KG1 (cell line): ENCODE measurements at regions not wholly inside any gene's neighbourhood (a gene's known extent, or its start where the extent isn't known, plus 50 kb on each side); places are given as distances from the start of the nearest gene placed in this dataset.

Source experiments
- DNase-seq: peaks from one replicate; lab custom pipeline; 2025; lab: John Stamatoyannopoulos, UW

DNA sequence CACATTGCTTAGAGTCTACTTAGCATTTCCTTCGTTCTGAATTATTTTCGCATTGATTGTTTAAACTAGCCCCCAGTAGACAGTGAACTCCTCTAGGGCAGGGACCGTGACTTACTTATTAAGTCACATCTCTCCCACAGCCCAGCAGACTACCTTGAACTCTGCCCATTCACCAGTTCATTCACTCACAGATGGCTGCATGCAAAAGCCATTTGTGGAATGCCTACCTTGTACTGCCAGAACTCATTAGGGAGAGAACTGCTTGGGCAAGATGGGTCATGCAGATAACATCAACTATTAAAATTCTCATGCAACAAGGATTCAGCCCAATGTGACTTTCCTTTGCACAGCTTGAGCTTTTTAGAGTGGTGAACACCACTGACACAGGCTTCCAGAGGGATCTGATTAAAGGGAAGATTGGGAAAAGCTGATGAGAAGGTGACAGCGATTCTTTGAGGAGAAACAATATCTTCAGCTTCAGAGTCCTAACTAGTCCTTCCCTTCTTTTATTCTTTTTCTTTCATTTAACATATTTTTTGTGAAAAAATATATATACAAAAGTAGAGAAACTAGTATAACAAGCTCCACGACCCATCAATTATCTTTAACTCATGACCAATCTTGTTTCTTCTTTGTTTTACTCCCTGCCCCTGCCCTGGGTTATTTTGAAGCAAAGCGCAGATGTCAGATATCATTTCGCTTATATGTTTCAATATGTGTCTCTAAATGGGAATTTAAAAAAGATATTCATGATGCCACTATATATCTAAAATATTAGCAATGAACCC, 273.9 kb downstream of the CDC5L start:
- no peak for DNase-seq

DNA sequence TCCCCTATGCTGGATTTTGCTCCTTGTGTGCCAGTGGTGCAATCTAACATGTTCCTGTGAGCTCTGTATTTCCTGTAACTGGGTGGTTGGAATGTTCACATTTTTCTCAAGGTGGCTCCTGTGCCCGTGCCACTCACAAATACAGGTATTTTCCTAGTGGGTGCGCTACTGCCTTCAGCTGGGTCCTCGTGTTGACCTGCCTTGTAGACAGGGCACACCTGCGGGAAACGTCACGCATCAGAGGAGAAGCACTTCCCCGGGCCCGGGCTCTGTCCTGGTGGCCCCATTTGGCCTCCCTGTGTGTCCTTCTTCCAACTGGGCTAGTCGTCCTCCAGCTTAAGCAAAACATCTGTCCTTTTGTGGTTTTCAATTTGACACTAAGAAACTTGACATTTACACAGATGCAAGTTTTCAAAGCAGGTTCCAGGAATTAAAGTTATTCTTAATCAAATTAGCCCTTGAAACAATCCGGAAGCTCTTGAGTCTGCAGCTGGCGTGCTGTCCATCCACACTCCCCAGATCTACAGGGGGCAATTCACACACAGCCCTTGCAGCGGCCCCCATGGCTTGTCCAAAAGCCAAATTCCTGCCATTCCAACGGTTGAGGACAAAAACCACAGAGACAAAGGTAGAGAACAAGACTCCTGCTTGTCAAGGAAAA, 275.1 kb downstream of the CDC5L start:
- no peak for DNase-seq

DNA sequence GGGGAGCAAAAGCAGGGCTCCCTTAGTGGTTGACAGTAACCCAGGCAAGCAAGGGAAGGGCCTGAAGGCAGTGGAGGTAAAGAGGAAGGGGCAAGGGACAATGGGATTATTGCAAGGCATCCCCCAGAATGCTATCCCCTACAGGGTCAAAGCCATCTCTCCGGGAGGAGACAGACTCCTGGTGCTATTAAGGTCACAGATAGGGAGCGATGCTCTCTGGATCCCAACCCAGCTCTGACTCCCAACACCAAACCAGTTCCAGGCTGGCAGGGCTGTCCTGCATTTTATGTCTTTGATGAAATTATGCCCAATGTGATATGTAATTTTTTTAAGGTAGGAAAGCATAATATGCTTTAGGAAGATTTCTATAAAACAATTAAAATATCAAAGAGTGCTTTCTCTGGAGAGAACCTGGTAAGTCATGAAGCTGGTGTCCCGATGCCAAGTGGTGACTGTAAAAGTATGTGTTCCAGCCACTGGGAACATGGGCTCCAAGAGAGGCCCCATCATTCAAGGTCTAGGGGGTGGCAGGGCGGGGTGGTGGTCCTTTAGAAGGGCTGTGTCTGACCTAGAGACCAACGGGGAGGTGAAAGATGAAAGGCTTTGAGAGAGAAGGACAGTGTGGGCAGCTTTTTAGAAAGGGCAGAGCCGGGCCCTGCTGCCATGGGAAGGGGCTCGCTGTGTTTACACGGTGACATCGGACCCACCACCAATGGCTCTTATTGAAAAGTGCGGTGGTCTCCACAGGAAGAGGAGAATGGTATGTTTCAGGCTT, 276.5 kb downstream of the CDC5L start:
- no peak for DNase-seq

DNA sequence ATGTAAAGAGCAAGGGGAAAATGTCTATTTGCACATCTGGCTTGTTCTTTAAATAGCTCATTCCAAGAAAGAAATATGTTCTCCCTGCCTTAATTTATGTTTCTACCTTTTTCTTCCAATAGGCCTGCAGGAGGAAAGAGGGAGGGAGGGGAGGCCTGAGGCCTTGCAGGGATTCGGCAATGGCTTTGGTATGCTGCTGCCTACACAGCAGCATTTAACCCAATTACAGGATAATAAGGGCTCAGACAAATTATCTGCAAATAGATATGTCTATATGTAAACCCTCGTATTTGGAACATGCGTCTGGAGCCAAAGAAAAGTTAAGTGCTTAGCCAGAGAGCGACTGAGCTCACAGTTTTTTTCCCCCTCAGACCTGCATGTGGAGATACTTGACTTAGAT, 277.2 kb downstream of the CDC5L start:
- DNase-seq = no peak

DNA sequence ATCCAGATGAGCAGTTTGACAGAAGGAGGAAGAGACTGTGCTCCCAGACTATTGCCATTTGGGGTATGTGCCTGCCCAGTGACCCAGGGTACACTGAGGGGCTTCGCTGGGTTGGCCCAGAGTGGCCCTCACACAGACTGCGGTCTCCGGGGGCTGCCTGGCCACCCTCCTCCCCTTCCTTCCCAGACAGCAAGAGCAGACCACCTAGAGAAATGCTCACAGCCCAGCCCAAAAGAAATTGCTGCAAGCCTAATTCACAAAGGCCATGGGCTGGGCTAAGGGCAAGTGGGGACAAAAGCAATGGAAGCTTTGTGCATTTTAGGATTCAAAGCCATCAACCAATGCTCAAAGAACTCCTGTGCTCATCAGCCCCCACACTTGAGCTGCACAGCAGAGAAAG, 277.6 kb downstream of the CDC5L start:
- DNase-seq = no peak

DNA sequence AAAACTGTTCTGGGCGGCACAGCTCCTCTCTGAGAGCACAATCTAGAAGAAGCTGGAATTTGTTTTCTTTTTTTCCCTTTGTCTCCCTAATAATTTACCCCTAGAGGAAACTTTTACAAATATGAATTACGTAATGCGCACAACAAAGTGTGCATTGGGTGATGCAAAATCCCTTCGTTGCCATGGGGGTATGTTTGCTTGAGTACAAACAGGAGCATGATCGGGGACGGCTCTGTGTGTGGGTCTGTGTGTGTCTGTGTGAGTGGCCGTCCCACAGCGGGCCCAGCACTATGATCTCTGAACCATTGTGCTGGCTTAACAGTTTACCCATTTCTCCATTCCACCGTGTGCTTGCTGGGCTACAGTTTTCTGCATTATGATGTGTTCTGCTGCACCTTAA, 278.2 kb downstream of the CDC5L start:
- no peak for DNase-seq

DNA sequence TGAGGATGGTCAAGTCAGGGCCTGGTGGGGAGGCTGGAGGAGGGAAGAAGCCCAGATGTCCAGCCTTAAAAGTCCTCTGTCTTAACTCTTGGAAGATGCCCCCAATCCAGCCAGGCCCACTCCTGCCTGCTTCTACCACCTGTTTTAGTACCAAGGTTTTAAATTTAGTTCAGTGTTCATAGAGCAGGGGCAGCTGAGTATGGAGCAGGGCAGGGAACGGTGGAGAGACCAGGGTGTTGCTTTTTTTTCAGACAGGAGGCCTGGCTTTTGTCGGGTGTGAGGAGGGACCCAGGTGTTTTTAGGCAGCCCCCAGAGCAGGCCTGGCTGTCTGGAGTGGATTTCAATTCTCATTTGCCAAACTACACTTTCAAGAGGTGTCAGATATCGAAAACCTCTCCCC, 278.8 kb downstream of the CDC5L start:
- no peak for DNase-seq

DNA sequence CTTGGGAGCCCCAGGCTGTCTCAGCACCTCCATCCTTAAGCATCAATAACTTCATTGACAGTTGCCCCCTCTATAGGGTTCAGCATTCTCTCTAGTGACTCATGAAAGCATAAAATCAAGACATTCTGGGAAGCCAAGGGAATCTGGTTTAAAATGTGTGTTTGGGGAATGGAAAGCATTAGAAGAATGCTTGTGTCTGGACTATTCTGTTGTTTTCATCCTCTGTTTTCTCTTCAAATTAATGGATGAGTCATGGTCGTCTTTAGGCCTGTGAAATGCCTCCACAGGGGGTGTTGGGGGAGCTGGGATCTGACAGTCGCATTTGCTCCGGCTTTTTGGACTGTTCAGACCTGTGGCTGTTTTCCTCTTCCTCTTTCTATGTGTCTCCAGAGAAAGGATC, 279.7 kb downstream of the CDC5L start:
- DNase-seq = no peak

DNA sequence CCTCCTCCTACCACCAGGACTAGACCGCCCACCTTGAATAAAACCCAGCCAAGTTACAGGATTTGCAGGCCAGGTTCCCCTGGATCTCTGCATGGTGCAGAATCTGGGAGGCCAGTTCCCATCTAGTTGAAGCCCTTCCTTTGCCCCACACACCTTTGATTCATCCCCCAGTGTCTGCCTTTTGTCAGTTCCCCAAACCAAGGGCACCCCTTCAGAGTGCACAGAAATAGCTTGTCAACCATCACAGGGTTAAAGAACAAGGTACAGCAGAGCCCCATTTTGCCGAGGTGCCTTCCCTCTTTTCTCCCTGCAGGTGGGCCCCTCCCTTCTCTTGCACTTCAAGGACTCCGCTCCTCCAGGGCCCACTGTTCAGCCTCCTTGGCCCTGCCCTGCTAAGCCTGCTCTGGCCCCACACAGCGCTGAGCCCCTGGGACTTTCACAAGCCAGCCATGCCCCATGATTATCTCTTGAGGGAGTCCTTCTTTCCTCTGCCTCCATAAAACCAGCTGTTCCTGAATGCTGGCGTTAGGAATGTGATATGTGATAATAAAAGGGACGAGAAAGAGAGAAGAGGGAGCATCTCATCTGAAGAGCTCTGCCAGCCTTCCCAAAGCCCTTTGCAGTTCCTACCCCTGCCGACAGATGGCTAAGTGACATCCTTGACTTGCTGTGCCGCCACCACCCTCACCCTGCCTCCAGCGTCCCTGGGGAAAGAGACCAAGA, 280.3 kb downstream of the CDC5L start:
- DNase-seq = no peak

DNA sequence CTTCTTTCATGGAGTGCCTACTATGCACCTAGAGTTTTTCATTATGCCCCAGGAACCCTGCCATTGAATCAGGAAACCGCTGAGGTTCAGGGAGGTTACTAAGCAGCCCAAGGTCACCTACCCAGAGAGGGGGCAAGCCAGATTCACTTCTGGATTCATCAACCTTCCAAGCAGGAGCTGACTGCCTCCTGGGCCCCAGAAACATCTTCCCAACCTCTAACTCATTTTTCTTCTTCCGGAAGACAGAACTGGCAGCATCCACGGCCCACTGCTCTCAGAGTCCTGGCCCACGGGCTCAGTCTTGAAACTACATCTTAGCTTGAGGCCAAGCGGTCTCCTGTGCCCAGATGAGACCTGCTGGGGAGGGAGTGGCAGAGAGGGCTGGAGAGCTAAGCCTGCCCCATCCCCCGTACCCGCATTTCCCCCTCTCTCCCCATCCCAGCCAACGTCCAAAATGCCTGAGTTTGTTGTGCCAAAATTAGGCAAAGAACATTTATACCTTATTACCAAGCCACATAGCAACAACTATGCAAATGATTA, 281.0 kb downstream of the CDC5L start:
- DNase-seq = no peak

DNA sequence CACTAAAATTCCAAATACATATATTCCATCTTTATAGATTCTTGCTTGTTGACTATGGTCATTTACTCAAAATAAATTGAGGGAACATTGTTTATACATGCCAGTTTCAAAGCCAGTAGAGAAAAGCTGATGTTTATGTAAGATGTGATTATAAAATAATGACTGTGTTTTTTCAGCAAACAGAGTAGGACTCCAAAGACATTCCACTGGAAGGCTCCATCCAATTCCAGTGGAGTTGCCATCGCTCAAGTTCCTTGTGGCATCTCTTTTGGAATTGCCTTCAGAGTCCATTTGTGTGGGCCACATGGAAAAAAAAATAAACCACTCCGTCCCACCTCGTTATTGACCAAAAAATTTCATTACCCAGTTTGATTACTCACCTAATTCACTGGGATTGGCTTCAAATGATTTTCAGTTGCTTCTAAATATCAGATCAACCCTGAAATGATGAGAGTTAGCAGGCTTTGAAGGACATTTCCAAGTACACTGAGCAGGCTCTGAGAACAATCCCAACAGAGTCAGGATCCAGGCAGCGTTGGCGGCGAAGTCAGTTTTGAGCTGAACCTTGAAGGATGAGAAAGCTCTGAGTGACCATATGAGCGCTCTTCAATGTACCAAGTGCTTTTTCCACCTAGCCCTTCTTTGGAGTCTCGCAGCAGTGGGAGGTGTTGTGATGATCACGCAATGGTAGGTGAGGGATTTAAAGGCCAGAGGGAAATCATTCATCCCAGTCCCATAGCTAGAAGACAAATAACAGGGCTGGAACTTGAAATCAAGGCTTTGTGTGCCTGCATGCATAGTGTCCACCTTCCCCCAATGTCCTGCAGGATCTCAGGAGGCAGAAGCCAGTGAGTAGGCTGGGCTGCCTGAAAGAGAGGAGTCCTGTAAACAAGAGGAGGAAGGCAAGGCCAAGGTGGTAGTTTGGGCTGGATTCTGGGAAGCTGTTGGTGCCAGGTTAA, 281.7 kb downstream of the CDC5L start:
- no peak for DNase-seq

DNA sequence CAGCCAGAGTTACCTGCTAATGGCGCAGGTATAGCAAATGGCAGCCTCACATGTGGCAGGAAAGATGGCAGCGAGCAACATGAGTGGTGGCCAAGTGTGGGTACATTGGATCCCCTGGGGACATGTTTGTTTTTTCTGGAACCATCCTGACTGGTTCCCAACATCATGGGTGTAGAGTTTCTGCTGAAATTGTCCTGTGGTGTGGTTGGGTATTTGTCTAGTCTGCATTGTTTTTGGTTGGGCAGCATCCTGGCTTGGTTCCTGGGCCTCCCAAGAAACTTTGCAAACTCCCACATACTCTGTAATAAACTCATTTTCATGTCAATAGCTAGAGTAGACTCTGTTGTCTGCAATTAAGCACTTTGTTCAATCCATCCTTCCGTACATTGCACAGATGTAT, 282.6 kb downstream of the CDC5L start:
- no peak for DNase-seq

DNA sequence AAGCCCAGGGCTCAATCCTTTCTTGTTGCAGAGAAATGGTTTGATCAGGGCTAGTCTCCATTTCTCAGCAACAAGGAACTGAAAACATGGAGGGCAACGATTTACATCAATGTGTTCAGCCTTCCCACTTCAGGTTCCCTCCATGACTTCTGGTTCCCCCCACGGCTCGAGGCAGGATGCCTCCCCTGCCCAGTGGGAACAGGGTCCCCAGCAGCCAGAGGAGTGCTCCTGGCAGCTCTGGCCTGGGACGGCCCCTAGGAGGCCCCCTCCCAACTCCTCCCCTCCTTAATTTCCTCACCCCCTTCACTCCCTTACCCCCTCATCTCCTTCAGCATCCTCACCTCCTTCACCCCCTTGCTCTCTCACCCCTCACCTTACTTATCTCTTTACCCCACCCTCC, 283.8 kb downstream of the CDC5L start:
- DNase-seq = no peak

DNA sequence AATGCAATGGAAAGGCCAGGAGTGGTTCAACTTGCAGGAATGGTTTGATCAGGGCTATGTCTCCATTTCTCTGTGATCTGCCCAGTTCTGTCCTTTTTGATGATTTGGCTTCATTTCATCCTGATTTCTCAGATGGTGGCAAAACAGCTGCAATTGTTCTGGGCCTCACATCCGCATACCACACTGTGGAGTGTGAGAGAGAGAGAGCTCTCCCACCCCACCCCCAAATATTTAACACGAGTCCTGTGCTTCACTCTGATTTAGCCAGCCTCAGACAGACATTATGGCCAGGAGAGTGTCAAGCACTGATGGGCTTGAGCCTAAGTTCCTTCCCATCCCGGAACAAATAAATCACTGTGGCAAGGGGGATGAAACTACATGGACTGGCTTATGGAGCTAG, 284.6 kb downstream of the CDC5L start:
- no peak for DNase-seq

DNA sequence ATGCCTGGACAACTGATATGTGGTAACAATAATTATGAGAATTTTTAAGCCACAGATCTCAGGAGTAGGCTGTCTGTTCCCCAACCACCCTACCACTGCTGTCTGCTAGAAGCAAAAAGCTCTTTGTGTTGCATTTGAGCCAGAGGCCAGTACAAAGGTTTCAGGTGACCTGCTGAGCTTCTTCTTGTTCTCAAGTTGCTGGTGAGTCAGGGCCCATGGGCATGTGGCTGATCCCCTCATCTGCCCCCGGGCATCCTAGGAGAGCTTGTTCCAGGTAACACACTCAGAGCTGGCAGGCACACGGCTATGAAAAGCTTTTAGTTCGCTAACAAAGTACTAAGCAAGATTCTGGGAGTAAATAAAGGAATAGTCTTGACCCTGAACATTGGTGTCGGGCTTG, 285.3 kb downstream of the CDC5L start:
- DNase-seq = no peak

DNA sequence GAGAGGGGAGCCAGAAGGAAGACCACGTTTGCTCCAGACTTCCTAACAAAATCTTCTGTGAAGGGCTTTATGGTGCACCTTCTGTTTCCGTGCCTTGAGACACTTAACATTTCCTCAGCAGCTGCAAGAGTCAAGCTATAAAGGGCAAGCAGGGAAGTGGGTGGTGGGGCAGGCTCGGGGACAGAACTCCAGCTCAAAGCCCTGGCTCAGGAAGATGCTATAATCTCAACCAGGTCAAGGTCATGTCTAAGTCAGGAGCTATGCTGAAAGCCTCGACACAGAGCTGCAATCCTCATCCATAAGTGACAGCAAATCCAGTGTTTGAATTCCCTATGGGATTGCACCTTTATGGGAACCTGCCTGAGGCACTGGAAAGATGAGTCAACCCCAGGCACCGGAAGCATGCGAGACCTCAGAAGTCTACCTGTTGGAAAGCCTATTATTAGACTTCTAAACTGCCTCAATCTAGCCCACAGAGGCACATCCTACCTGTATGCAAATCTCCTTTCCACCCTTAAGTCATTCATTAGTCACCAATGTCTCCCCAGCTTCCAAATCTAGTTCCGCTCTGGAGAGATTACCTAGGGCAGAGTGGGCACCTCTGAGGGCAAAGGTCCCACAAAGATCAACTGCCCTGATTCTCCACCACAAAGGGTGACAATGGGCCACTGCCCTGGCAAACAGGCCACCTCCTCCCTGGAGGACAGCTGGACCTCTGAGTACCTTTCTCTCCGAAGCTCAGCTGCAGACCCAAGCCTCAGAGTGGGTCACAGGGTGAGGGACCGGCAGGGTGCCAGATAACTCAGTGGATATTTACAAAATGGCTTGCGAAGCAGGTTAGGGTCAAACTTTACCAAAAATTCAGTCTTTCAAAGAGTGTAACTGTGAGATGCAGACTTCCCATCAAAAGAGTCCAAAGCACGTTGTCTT, 287.0 kb downstream of the CDC5L start:
- DNase-seq = no peak

DNA sequence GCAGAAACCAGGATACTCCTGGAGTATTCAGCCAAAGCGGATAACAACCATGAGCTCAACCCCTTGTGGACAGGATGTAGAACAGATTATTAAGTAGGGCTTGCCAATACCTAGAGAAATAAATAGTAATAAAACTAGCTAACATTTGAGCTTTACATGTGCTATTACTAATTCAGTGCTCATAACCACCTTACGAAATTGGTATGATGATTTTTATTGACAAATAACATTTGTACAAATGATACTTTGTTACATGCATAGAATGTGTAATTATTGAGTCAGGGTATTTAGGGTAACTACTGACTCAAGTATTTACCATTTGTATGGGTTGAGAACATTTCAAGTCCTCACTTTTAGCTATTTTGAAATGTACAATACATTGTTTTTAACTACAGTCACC, 287.9 kb downstream of the CDC5L start:
- DNase-seq = no peak

DNA sequence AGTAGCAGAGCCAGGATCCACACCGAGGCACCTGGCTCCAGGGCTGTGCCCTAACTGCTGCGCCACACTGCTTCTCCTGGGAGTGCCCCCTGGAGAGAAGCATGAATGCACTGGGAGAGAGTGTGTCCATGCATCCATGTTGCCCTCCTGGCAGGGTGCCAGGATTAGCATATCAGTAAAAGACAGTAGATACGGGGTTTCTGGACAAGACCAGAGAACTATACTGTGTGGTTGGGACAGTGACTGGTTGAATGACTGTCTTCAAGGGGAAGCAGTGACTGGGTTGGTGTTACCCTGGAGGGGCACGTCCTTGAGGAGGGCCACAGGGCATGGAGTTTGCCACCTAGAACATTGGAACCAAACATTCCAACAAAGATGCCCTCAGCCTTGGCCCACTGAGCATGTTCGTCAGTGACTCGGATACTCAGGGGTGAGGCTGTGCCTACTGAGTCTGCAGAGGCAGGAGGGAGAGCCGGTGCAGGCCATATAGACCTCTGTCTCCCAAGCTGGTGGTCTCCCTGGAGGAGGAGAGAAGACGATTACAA, 288.8 kb downstream of the CDC5L start:
- DNase-seq = no peak

DNA sequence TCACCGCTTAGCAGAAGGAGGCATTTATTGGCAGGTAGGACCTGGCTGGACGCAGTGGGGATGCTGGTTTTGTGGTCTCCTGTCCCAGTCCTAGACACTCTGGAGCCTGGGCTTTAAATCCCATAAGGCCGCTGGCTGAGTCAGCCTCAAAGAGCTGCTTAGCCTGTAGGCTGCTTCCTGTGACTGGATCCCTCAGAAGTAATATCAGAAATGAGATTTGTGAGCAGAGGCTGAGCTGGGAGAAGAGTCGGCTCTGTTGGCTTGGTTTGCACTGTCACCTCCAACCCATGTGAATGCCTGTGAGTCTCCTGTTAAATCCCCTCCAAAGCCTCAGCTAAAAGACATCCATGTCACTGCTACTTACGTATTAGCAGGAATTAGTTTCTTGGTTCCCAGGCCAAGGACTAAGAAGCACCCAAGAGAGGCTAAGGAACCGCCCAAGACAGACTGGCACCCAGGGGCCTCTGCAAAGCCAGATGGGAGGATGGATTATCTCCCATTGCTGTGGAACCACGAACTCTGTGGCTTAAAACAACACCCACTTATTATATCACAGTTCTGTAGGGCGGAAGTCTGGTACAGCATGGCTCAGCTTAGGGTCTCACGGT, 289.4 kb downstream of the CDC5L start:
- no peak for DNase-seq
